ENCODE measurements at regions not wholly inside any gene's neighbourhood (a gene's known extent, or its start where the extent isn't known, plus 50 kb on each side); places are given as distances from the start of the nearest gene placed in this dataset.

GRCh38 chr15:58324533-58324932 lies 107.3 kb upstream of the LIPC start:
- Histone ChIP-seq H3K27ac (no peak overlapping the region), H3K9me3 (peaks cover 0 to 5% (median 0%) of the 10 kb centered on the region in 4 donors), H3K27me3 (no peaks in the 10 kb centered on the region), H3K4me1 (peaks cover 0 to under 1% (median 0%) of the 10 kb centered on the region in 4 donors), H3K36me3 (no peaks in the 10 kb centered on the region), H3K4me3 (no peak overlapping the region)
- intact Hi-C loops (cut with DNase I; ENCODE audit: low total_unique reads), result no loop called here
- no peak for DNase-seq
- no peak for TF ChIP-seq POLR2AphosphoS5 (IDR thresholded peaks at IDR 0.05)
- TF ChIP-seq POLR2A (IDR thresholded peaks at IDR 0.05), result no peak
- TF ChIP-seq CTCF (IDR thresholded peaks at IDR 0.05), result no peak
- TF ChIP-seq EP300 (IDR thresholded peaks at IDR 0.05), result no peak

- intact Hi-C loops (cut with DNase I; ENCODE audit: low total_unique reads), result no loop called here
- H3K4me1 ChIP-seq, result peaks cover 25 to 35% (median 31%) of the 10 kb centered on the region in 4 donors
- no peak overlapping the region for H3K27ac ChIP-seq
- TF ChIP-seq CTCF (IDR thresholded peaks at IDR 0.05) (no peak), EP300 (IDR thresholded peaks at IDR 0.05) (no peak), POLR2AphosphoS5 (IDR thresholded peaks at IDR 0.05) (no peak), POLR2A (IDR thresholded peaks at IDR 0.05) (no peak)
- 94 to 99% (median 96%) methylated on average over 1 of the region's 1 CpG for WGBS, 5 donors
- H3K9me3 ChIP-seq, result peaks cover 0 to 5% (median 0%) of the 10 kb centered on the region in 4 donors
- DNase-seq, result no peak
- H3K27me3 ChIP-seq, result no peaks in the 10 kb centered on the region
- H3K36me3 ChIP-seq, result no peaks in the 10 kb centered on the region
- no peak overlapping the region for H3K4me3 ChIP-seq
These were observed 103.8 kb upstream of the LIPC start for GRCh38 chr15:58327958-58328357.

- H3K9me3 ChIP-seq, result peaks cover 0 to 5% (median 0%) of the 10 kb centered on the region in 4 donors
- no peaks in the 10 kb centered on the region for H3K27me3 ChIP-seq
- WGBS, 5 donors, result 79 to 91% (median 88%) methylated on average over 2 of the region's 2 CpGs
- peaks cover 29 to 40% (median 35%) of the 10 kb centered on the region in 4 donors for H3K4me1 ChIP-seq
- TF ChIP-seq POLR2A (IDR thresholded peaks at IDR 0.05), result no peak
- TF ChIP-seq POLR2AphosphoS5 (IDR thresholded peaks at IDR 0.05), result no peak
- TF ChIP-seq EP300 (IDR thresholded peaks at IDR 0.05), result no peak
- TF ChIP-seq CTCF (IDR thresholded peaks at IDR 0.05), result no peak
- H3K4me3 ChIP-seq, result no peak overlapping the region
- DNase-seq, result no peak
- H3K36me3 ChIP-seq, result no peaks in the 10 kb centered on the region
- no peak overlapping the region for H3K27ac ChIP-seq
- intact Hi-C loops (cut with DNase I; ENCODE audit: low total_unique reads), result no loop called here
These were observed 102.6 kb upstream of the LIPC start for GRCh38 chr15:58329211-58329610.

- DNase-seq, result peak; percentile 60 to 69
- 54 to 69% (median 62%) methylated on average over 13 of the region's 13 CpGs for WGBS, 5 donors
- H3K27ac ChIP-seq, result peak overlapping the region; percentile 3 to 91 (median 86)
- peaks cover 29 to 40% (median 35%) of the 10 kb centered on the region in 4 donors for H3K4me1 ChIP-seq
- TF ChIP-seq EP300 (IDR thresholded peaks at IDR 0.05), result no peak
- no peak for TF ChIP-seq POLR2AphosphoS5 (IDR thresholded peaks at IDR 0.05)
- TF ChIP-seq POLR2A (IDR thresholded peaks at IDR 0.05), result no peak
- no peak for TF ChIP-seq CTCF (IDR thresholded peaks at IDR 0.05)
- no peaks in the 10 kb centered on the region for H3K36me3 ChIP-seq
- intact Hi-C loops (cut with DNase I; ENCODE audit: low total_unique reads), result no loop called here
- H3K27me3 ChIP-seq, result no peaks in the 10 kb centered on the region
- H3K4me3 ChIP-seq, result no peak overlapping the region
- peaks cover 0 to 5% (median 0%) of the 10 kb centered on the region in 4 donors for H3K9me3 ChIP-seq
These were observed 101.8 kb upstream of the LIPC start for GRCh38 chr15:58329781-58330671.
